ENCODE measurements at regions not wholly inside any gene's neighbourhood (a gene's known extent, or its start where the extent isn't known, plus 50 kb on each side); places are given as distances from the start of the nearest gene placed in this dataset.

- Histone ChIP-seq H3K27ac (replicated peaks; ENCODE audit: low read length) (no peak overlapping the region), H3K4me1 (ENCODE audit: control insufficient read depth in 2 of 2, insufficient read depth in 1 of 2, low read depth in 1 of 2, low read length in 2 of 2) (peaks cover 4 to 5% of the 10 kb centered on the region in 2 donors), H2BK15ac (ENCODE audit: low read length) (no peak overlapping the region), H2BK5ac (ENCODE audit: low read length) (no peak overlapping the region), H3K27me3 (ENCODE audit: control insufficient read depth in 3 of 3, insufficient read depth in 3 of 3, low read depth in 1 of 3, low read length in 3 of 3) (no peaks in the 10 kb centered on the region), H4K91ac (ENCODE audit: low read depth, low read length, poor library complexity) (no peak overlapping the region), H3K36me3 (replicated peaks in 1 of 2; ENCODE audit: control insufficient read depth in 2 of 2, insufficient read depth in 2 of 2, low read length in 2 of 2) (peaks cover under 1 to 5% of the 10 kb centered on the region in 2 donors), H3K4me3 (ENCODE audit: low read length in 2 of 2) (no peak overlapping the region), H2AK5ac (ENCODE audit: low read depth, low read length) (no peak overlapping the region), H3K79me1 (ENCODE audit: low read depth, low read length) (peaks cover 4% of the 10 kb centered on the region), H3K4ac (ENCODE audit: low read length) (no peak overlapping the region), H3K9me3 (replicated peaks in 1 of 2; ENCODE audit: control insufficient read depth in 2 of 2, insufficient read depth in 1 of 2, low read depth in 1 of 2, low read length in 2 of 2) (no peaks in the 10 kb centered on the region), H3K9ac (ENCODE audit: low read depth, low read length, poor library complexity) (no peak overlapping the region), H3K18ac (ENCODE audit: low read length) (no peak overlapping the region), H3K4me2 (ENCODE audit: insufficient read depth, low read length, poor library complexity, severe bottlenecking) (no peak overlapping the region), H2AFZ (ENCODE audit: low read length) (no peak overlapping the region), H4K8ac (ENCODE audit: low read depth, low read length) (no peak overlapping the region), H2BK120ac (ENCODE audit: low read depth, low read length) (no peak overlapping the region), H3K23ac (ENCODE audit: low read depth, low read length, poor library complexity) (no peak overlapping the region), H3K14ac (ENCODE audit: low read length) (no peak overlapping the region), H2BK12ac (ENCODE audit: low read length) (no peak overlapping the region)
- WGBS, 2 donors (ENCODE audit: extremely low coverage in 2 of 2, insufficient read length in 2 of 2, insufficient replicate concordance in 1 of 2), result no CpG with 5 or more reads among the region's 2 CpGs
- no peak for DNase-seq (ENCODE audit: low spot score)
These were observed 71.5 kb downstream of the ARHGAP35 start for GRCh38 chr19:46932346-46932745.

- Histone ChIP-seq H2AK5ac (ENCODE audit: low read depth, low read length) (no peak overlapping the region), H3K36me3 (replicated peaks in 1 of 2; ENCODE audit: control insufficient read depth in 2 of 2, insufficient read depth in 2 of 2, low read length in 2 of 2) (peaks cover 6 to 24% of the 10 kb centered on the region in 2 donors), H3K79me1 (ENCODE audit: low read depth, low read length) (no peaks in the 10 kb centered on the region), H3K9me3 (replicated peaks in 1 of 2; ENCODE audit: control insufficient read depth in 2 of 2, insufficient read depth in 1 of 2, low read depth in 1 of 2, low read length in 2 of 2) (no peaks in the 10 kb centered on the region), H3K23ac (ENCODE audit: low read depth, low read length, poor library complexity) (no peak overlapping the region), H4K8ac (ENCODE audit: low read depth, low read length) (no peak overlapping the region), H3K14ac (ENCODE audit: low read length) (no peak overlapping the region), H3K9ac (ENCODE audit: low read depth, low read length, poor library complexity) (no peak overlapping the region), H2BK120ac (ENCODE audit: low read depth, low read length) (no peak overlapping the region), H2BK5ac (ENCODE audit: low read length) (no peak overlapping the region), H3K4ac (ENCODE audit: low read length) (no peak overlapping the region), H2BK15ac (ENCODE audit: low read length) (no peak overlapping the region), H4K91ac (ENCODE audit: low read depth, low read length, poor library complexity) (no peak overlapping the region), H2AFZ (ENCODE audit: low read length) (no peak overlapping the region), H3K18ac (ENCODE audit: low read length) (no peak overlapping the region), H2BK12ac (ENCODE audit: low read length) (no peak overlapping the region), H3K27me3 (ENCODE audit: control insufficient read depth in 3 of 3, insufficient read depth in 3 of 3, low read depth in 1 of 3, low read length in 3 of 3) (no peaks in the 10 kb centered on the region), H3K27ac (replicated peaks; ENCODE audit: low read length) (no peak overlapping the region), H3K4me3 (ENCODE audit: low read length in 2 of 2) (no peak overlapping the region), H3K4me2 (ENCODE audit: insufficient read depth, low read length, poor library complexity, severe bottlenecking) (no peak overlapping the region), H3K4me1 (ENCODE audit: control insufficient read depth in 2 of 2, insufficient read depth in 1 of 2, low read depth in 1 of 2, low read length in 2 of 2) (no peaks in the 10 kb centered on the region)
- WGBS, 2 donors (ENCODE audit: extremely low coverage in 2 of 2, insufficient read length in 2 of 2, insufficient replicate concordance in 1 of 2), result no CpG with 5 or more reads among the region's 7 CpGs
- DNase-seq (ENCODE audit: low spot score), result no peak
These were observed 74.4 kb downstream of the ARHGAP35 start for GRCh38 chr19:46935066-46935663.

- no peak overlapping the region for H3K4me3 ChIP-seq (ENCODE audit: low read length in 2 of 2)
- H2AFZ ChIP-seq (ENCODE audit: low read length), result no peak overlapping the region
- H2BK5ac ChIP-seq (ENCODE audit: low read length), result no peak overlapping the region
- H3K9ac ChIP-seq (ENCODE audit: low read depth, low read length, poor library complexity), result no peak overlapping the region
- H3K36me3 ChIP-seq (replicated peaks in 1 of 2; ENCODE audit: control insufficient read depth in 2 of 2, insufficient read depth in 2 of 2, low read length in 2 of 2), result peaks cover 4 to 52% of the 10 kb centered on the region in 2 donors
- peaks cover 3% of the 10 kb centered on the region for H3K79me1 ChIP-seq (ENCODE audit: low read depth, low read length)
- H2BK120ac ChIP-seq (ENCODE audit: low read depth, low read length), result no peak overlapping the region
- no peak overlapping the region for H3K18ac ChIP-seq (ENCODE audit: low read length)
- no peak overlapping the region for H3K27ac ChIP-seq (replicated peaks; ENCODE audit: low read length)
- no peak overlapping the region for H4K91ac ChIP-seq (ENCODE audit: low read depth, low read length, poor library complexity)
- WGBS, 2 donors (ENCODE audit: extremely low coverage in 2 of 2, insufficient read length in 2 of 2, insufficient replicate concordance in 1 of 2), result no CpG with 5 or more reads among the region's 10 CpGs
- H2AK5ac ChIP-seq (ENCODE audit: low read depth, low read length), result no peak overlapping the region
- peaks cover 10 to 28% of the 10 kb centered on the region in 2 donors for H3K4me1 ChIP-seq (ENCODE audit: control insufficient read depth in 2 of 2, insufficient read depth in 1 of 2, low read depth in 1 of 2, low read length in 2 of 2)
- H3K4ac ChIP-seq (ENCODE audit: low read length), result no peak overlapping the region
- no peak overlapping the region for H4K8ac ChIP-seq (ENCODE audit: low read depth, low read length)
- no peak overlapping the region for H2BK12ac ChIP-seq (ENCODE audit: low read length)
- no peak overlapping the region for H3K23ac ChIP-seq (ENCODE audit: low read depth, low read length, poor library complexity)
- no peak overlapping the region for H3K4me2 ChIP-seq (ENCODE audit: insufficient read depth, low read length, poor library complexity, severe bottlenecking)
- H3K14ac ChIP-seq (ENCODE audit: low read length), result no peak overlapping the region
- no peak overlapping the region for H2BK15ac ChIP-seq (ENCODE audit: low read length)
- DNase-seq (ENCODE audit: low spot score), result no peak
- H3K9me3 ChIP-seq (replicated peaks in 1 of 2; ENCODE audit: control insufficient read depth in 2 of 2, insufficient read depth in 1 of 2, low read depth in 1 of 2, low read length in 2 of 2), result peaks cover 3 to 10% of the 10 kb centered on the region in 2 donors
- H3K27me3 ChIP-seq (ENCODE audit: control insufficient read depth in 3 of 3, insufficient read depth in 3 of 3, low read depth in 1 of 3, low read length in 3 of 3), result no peaks in the 10 kb centered on the region
These were observed 76.3 kb upstream of the NPAS1 start for GRCh38 chr19:46943150-46943946.

GRCh38 chr19:46944123-46944748 lies 75.4 kb upstream of the NPAS1 start:
- Histone ChIP-seq H2BK15ac (ENCODE audit: low read length) (no peak overlapping the region), H3K27ac (replicated peaks; ENCODE audit: low read length) (peak overlapping the region; percentile 68), H3K4me2 (ENCODE audit: insufficient read depth, low read length, poor library complexity, severe bottlenecking) (no peak overlapping the region), H3K14ac (ENCODE audit: low read length) (no peak overlapping the region), H4K8ac (ENCODE audit: low read depth, low read length) (no peak overlapping the region), H2BK5ac (ENCODE audit: low read length) (no peak overlapping the region), H2AK5ac (ENCODE audit: low read depth, low read length) (no peak overlapping the region), H3K23ac (ENCODE audit: low read depth, low read length, poor library complexity) (no peak overlapping the region), H3K79me1 (ENCODE audit: low read depth, low read length) (peaks cover 3% of the 10 kb centered on the region), H2BK120ac (ENCODE audit: low read depth, low read length) (no peak overlapping the region), H3K9ac (ENCODE audit: low read depth, low read length, poor library complexity) (no peak overlapping the region), H3K4ac (ENCODE audit: low read length) (no peak overlapping the region), H3K18ac (ENCODE audit: low read length) (no peak overlapping the region), H3K27me3 (ENCODE audit: control insufficient read depth in 3 of 3, insufficient read depth in 3 of 3, low read depth in 1 of 3, low read length in 3 of 3) (no peaks in the 10 kb centered on the region), H3K4me3 (ENCODE audit: low read length in 2 of 2) (no peak overlapping the region), H2AFZ (ENCODE audit: low read length) (no peak overlapping the region), H2BK12ac (ENCODE audit: low read length) (no peak overlapping the region), H3K9me3 (replicated peaks in 1 of 2; ENCODE audit: control insufficient read depth in 2 of 2, insufficient read depth in 1 of 2, low read depth in 1 of 2, low read length in 2 of 2) (peaks cover 3 to 10% of the 10 kb centered on the region in 2 donors), H3K36me3 (replicated peaks in 1 of 2; ENCODE audit: control insufficient read depth in 2 of 2, insufficient read depth in 2 of 2, low read length in 2 of 2) (peaks cover 6 to 53% of the 10 kb centered on the region in 2 donors), H3K4me1 (ENCODE audit: control insufficient read depth in 2 of 2, insufficient read depth in 1 of 2, low read depth in 1 of 2, low read length in 2 of 2) (peaks cover 10 to 28% of the 10 kb centered on the region in 2 donors), H4K91ac (ENCODE audit: low read depth, low read length, poor library complexity) (no peak overlapping the region)
- WGBS, 2 donors (ENCODE audit: extremely low coverage in 2 of 2, insufficient read length in 2 of 2, insufficient replicate concordance in 1 of 2), result no CpG with 5 or more reads among the region's 5 CpGs
- DNase-seq (ENCODE audit: low spot score), result no peak
